Retinal pigment epithelial cell (primary cell): ENCODE measurements at regions not wholly inside any gene's neighbourhood (a gene's known extent, or its start where the extent isn't known, plus 50 kb on each side); places are given as distances from the start of the nearest gene placed in this dataset.
"Not testable (repeated sequence)": the region's sequence is repeated elsewhere in the genome, so short reads cannot be mapped to it uniquely, and the experiment has no call there.

ENCODE experiments used
- DNase-seq: peaks from one replicate; pipeline ENCODE4 v3.0.0-alpha.2; 2010; ENCODE audit warnings: low read depth
- H3K4me3 ChIP-seq: 2 replicates; pipeline ENCODE4 v1.5.1; 2011; ENCODE audit warnings: mild to moderate bottlenecking, low read length, control low read depth, moderate library complexity
- TF ChIP-seq, protein P1 (sequence below): conservative IDR thresholded peaks from 2 replicates; pipeline ENCODE4 v1.5.1; 2011; ENCODE audit warnings: low read depth, low read length, control low read depth, inconsistent platforms

DNA sequence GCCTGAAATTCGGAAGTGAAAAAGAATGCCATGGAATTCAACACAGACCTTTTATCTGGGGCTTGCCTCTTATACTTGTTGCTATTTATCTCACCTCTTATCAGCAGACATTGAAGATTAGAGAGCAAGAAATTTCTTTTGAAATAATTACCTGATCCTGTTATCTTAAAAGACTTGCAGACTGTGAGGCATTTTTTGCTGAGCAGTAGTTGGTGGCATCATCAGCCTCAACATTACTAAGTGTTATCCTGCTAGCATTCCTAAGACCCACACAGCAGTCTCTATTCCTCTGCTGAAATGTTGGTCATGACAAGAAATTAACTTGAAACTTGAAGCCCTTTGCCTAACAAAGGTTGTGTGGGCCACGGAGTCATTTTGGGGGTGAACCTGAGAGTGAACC is 186.5 kb downstream of the TRIB2 start:
- TF ChIP-seq, protein P1, sequence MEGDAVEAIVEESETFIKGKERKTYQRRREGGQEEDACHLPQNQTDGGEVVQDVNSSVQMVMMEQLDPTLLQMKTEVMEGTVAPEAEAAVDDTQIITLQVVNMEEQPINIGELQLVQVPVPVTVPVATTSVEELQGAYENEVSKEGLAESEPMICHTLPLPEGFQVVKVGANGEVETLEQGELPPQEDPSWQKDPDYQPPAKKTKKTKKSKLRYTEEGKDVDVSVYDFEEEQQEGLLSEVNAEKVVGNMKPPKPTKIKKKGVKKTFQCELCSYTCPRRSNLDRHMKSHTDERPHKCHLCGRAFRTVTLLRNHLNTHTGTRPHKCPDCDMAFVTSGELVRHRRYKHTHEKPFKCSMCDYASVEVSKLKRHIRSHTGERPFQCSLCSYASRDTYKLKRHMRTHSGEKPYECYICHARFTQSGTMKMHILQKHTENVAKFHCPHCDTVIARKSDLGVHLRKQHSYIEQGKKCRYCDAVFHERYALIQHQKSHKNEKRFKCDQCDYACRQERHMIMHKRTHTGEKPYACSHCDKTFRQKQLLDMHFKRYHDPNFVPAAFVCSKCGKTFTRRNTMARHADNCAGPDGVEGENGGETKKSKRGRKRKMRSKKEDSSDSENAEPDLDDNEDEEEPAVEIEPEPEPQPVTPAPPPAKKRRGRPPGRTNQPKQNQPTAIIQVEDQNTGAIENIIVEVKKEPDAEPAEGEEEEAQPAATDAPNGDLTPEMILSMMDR: no peak
- H3K4me3 ChIP-seq: no peak overlapping the region
- DNase-seq: no peak

- DNase-seq: no peak
- no peak overlapping the region for H3K4me3 ChIP-seq
- TF ChIP-seq, protein P1: no peak
Measured at GRCh38 chr2:12910431-12910830, 193.7 kb downstream of the TRIB2 start.

GRCh38 chr2:12915787-12916186 is 199.1 kb downstream of the TRIB2 start:
- no peak for DNase-seq
- no peak overlapping the region for H3K4me3 ChIP-seq
- TF ChIP-seq, protein P1: no peak

DNA sequence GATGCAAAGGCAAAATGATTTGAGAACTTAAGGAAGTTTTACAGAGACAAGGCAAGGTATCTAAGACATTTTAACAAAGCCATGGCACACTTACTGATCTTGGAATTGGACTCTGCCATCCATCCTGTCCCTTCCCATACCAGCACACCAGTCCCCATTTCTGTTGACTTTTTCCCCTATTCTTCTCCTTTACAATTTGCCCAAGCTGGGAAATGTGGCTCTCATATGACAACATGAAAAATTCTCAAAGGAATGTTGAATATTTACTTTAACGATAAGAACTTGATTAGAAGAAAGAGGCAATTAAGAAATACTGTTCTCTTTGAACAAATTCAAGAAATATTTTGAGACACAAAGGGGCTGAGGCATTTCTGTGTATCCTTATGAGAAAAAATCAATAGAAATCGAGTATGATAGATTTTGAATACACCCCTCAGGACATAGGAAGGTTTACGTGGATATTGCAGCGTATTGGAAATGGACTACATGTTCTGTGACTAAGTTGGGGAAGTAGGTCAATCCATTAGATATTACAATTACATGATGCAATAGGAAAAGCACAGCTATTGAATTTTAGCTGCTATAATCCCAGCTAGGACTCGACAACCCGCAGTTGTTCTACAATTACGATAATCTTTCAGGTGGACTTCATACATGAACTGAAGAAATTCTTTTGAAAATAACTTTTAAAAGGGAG is 201.6 kb downstream of the TRIB2 start:
- TF ChIP-seq, protein P1: no peak
- DNase-seq: no peak
- H3K4me3 ChIP-seq: no peak overlapping the region

DNA sequence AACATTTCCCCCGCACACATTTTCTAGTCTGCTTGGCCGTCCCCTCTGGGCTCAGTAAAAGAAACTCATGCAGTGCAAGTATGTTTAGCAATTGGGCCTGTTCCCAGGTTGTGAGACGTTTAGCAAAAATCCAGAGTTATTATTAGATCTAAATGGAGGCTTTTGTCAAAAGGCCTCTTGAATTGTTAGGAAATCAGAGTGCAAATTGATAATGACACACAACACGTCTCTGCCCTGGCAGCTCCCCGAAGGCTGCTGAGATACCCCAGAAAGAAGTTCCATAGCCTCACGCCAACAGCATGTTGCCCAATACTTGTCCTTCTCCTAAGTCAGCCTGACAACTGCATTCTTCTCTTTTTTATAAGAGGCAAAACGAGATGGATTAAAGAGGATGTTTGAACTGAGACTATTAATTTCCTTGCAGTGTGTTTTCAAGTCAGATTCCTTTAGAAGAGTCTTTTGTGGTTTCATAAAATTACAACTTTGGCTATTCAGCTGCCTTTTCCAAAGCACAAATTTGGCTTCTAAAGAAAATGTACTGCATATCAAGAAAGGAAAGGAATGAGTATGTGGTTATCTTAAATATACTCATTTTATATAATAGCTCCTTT is 202.2 kb downstream of the TRIB2 start:
- peak; percentile 63 for DNase-seq
- peak overlapping the region; percentile 9 for H3K4me3 ChIP-seq
- TF ChIP-seq, protein P1: no peak

GRCh38 chr2:12921321-12921720 is 204.6 kb downstream of the TRIB2 start:
- no peak overlapping the region for H3K4me3 ChIP-seq
- DNase-seq: no peak
- TF ChIP-seq, protein P1: no peak

GRCh38 chr2:12923907-12924610 is 207.3 kb downstream of the TRIB2 start:
- TF ChIP-seq, protein P1: no peak
- DNase-seq: no peak

DNA sequence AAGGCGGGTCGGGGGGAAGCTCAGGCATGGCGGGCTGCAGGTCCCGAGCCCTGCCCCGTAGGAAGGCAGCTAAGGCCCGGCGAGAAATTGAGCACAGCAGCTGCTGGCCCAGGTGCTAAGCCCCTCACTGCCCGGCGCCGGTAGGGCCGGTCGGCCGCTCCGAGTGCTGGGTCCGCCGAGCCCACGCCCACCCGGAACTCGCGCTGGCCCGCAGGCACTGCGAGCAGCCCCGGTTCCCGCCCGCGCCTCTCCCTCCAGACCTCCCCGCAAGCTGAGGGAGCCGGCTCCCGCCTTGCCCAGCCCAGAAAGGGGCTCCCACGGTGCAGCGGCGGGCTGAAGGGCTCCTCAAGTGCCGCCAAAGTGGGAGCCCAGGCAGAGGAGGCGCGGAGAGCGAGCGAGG is 209.9 kb downstream of the TRIB2 start:
- not testable (repeated sequence) for H3K4me3 ChIP-seq, DNase-seq

More at GRCh38 chr2:12923907-12924610, 207.3 kb downstream of the TRIB2 start:
- H3K4me3 ChIP-seq: no peak overlapping the region
